D721Med (cell line): ENCODE measurements at regions not wholly inside any gene's neighbourhood (a gene's known extent, or its start where the extent isn't known, plus 50 kb on each side); places are given as distances from the start of the nearest gene placed in this dataset.
"Not testable (repeated sequence)": the region's sequence is repeated elsewhere in the genome, so short reads cannot be mapped to it uniquely, and the experiment has no call there.

Source experiments
- DNase-seq: peaks from one replicate; pipeline ENCODE4 v3.0.0; 2011; ENCODE audit warnings: low spot score; ENCODE audit not compliant: insufficient read length
- FAIRE-seq: peaks from 2 replicates; lab custom pipeline; 2011; peaks lifted over from hg19 to GRCh38; lab: Jason Lieb, UNC
- CTCF ChIP-seq: IDR thresholded peaks from 2 replicates; pipeline ENCODE4 v1.5.1; 2012; ENCODE audit warnings: mild to moderate bottlenecking, control low read depth; ENCODE audit not compliant: insufficient read depth; ENCODE audit errors: missing control alignments

GRCh38 chr12:88716240-88716639 lies 136.0 kb upstream of the KITLG start:
- DNase-seq (no peak), FAIRE-seq (no peak)
- TF ChIP-seq CTCF = no peak

- no peak for TF ChIP-seq CTCF
- FAIRE-seq (no peak), DNase-seq (no peak)
Measured at GRCh38 chr12:88715673-88716072, 135.4 kb upstream of the KITLG start.

- not testable (repeated sequence) for FAIRE-seq, DNase-seq
Measured at GRCh38 chr12:88714263-88714882, 134.1 kb upstream of the KITLG start.

GRCh38 chr12:88707800-88708199 lies 127.5 kb upstream of the KITLG start:
- no peak for TF ChIP-seq CTCF
- no peak for DNase-seq
- FAIRE-seq = no peak

- TF ChIP-seq CTCF = no peak
- DNase-seq = no peak
- FAIRE-seq = no peak
Measured at GRCh38 chr12:88706286-88706685, 126.0 kb upstream of the KITLG start.

- FAIRE-seq = no peak
- no peak for DNase-seq
- no peak for TF ChIP-seq CTCF
Measured at GRCh38 chr12:88703790-88704189, 123.5 kb upstream of the KITLG start.

- DNase-seq (no peak), FAIRE-seq (no peak)
- TF ChIP-seq CTCF = no peak
Measured at GRCh38 chr12:88698471-88698870, 118.2 kb upstream of the KITLG start.
